ENCODE measurements at regions not wholly inside any gene's neighbourhood (a gene's known extent, or its start where the extent isn't known, plus 50 kb on each side); places are given as distances from the start of the nearest gene placed in this dataset.

DNA sequence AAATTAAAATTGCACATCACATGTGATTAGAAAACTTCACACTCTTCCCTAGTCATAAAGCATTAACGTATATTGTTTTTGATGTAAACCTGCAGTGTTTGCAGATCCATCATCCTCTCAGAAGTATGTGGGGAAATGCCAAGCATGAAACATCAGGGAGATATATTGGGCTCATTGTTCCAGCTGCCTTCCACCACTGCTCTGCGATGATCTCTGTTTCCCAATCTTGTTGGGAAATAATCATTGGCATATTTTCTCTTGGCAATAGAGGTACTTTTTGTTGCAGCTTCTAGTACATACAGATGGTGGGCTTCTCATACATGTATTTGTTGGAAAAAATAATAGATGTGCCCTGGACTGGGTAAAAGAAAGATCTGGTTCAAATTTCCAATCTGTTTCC, 466.3 kb upstream of the HS3ST1 start:
- intact Hi-C loops (cut with DNase I), result no loop called here
- TF ChIP-seq, protein P1, sequence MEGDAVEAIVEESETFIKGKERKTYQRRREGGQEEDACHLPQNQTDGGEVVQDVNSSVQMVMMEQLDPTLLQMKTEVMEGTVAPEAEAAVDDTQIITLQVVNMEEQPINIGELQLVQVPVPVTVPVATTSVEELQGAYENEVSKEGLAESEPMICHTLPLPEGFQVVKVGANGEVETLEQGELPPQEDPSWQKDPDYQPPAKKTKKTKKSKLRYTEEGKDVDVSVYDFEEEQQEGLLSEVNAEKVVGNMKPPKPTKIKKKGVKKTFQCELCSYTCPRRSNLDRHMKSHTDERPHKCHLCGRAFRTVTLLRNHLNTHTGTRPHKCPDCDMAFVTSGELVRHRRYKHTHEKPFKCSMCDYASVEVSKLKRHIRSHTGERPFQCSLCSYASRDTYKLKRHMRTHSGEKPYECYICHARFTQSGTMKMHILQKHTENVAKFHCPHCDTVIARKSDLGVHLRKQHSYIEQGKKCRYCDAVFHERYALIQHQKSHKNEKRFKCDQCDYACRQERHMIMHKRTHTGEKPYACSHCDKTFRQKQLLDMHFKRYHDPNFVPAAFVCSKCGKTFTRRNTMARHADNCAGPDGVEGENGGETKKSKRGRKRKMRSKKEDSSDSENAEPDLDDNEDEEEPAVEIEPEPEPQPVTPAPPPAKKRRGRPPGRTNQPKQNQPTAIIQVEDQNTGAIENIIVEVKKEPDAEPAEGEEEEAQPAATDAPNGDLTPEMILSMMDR (IDR thresholded peaks at IDR 0.05), result no peak
- WGBS, 3 donors, result 41 to 88% (median 71%) methylated on average over 2 of the region's 2 CpGs
- Histone ChIP-seq H3K4me3 (no peak overlapping the region), H3K9me3 (no peaks in the 10 kb centered on the region), H3K27me3 (ENCODE audit: insufficient read depth in 3 of 3, low read length in 2 of 3) (no peaks in the 10 kb centered on the region), H3K4me1 (no peaks in the 10 kb centered on the region), H3K27ac (no peak overlapping the region), H3K36me3 (ENCODE audit: insufficient read depth in 1 of 2, low read depth in 1 of 2) (no peaks in the 10 kb centered on the region)
- DNase-seq (no peak), ATAC-seq (no peak)

DNA sequence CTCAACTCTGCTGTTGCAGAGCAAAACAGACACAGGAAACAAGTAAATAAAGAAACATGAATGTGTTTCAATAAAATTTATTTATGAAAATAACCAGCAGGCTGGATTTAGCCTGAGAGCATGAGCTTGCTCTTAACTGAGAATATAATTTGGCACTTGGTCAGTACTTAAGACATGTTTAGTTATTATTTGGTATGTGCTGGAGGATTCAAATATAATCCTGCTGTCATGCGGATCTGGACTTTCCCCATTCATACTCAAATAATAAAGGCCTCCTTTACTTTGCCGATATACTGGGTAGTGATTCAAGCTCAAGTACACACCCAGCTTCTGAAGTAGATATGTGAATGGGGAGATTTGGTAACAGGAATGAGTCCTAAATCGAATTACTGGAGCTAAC, 465.5 kb upstream of the HS3ST1 start:
- TF ChIP-seq, protein P1 (IDR thresholded peaks at IDR 0.05), result no peak
- Histone ChIP-seq H3K36me3 (ENCODE audit: insufficient read depth in 1 of 2, low read depth in 1 of 2) (no peaks in the 10 kb centered on the region), H3K4me3 (no peak overlapping the region), H3K27me3 (ENCODE audit: insufficient read depth in 3 of 3, low read length in 2 of 3) (no peaks in the 10 kb centered on the region), H3K4me1 (no peaks in the 10 kb centered on the region), H3K27ac (no peak overlapping the region), H3K9me3 (no peaks in the 10 kb centered on the region)
- no peak for DNase-seq
- 76 to 84% (median 81%) methylated on average over 3 of the region's 3 CpGs for WGBS, 3 donors
- ATAC-seq, result no peak
- intact Hi-C loops (cut with DNase I), result no loop called here

DNA sequence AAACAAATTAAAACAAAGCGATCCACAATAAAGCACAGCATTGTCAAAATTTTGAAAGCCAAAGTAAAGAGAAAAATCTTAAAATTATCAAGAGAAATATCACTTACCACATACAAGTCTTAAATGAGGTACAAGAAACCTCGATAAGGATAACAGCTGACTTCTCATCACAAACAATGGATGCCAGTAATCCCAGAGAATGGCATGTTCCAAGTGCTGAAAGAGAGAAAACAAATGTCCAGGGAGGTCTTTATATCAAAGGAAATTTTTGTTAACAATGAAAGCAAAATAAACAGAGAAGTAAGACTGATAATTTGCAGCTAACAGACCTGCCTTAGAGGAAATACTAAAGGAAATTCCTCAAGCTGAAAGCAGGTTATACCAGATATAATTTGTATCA, 460.4 kb upstream of the HS3ST1 start:
- H3K36me3 ChIP-seq (ENCODE audit: insufficient read depth in 1 of 2, low read depth in 1 of 2), result no peaks in the 10 kb centered on the region
- no peaks in the 10 kb centered on the region for H3K4me1 ChIP-seq
- TF ChIP-seq, protein P1 (IDR thresholded peaks at IDR 0.05), result no peak
- no peaks in the 10 kb centered on the region for H3K9me3 ChIP-seq
- H3K27ac ChIP-seq, result no peak overlapping the region
- 71 to 84% (median 76%) methylated on average over 2 of the region's 2 CpGs for WGBS, 3 donors
- ATAC-seq (no peak), DNase-seq (no peak)
- intact Hi-C loops (cut with DNase I), result no loop called here
- no peak overlapping the region for H3K4me3 ChIP-seq
- no peaks in the 10 kb centered on the region for H3K27me3 ChIP-seq (ENCODE audit: insufficient read depth in 3 of 3, low read length in 2 of 3)

DNA sequence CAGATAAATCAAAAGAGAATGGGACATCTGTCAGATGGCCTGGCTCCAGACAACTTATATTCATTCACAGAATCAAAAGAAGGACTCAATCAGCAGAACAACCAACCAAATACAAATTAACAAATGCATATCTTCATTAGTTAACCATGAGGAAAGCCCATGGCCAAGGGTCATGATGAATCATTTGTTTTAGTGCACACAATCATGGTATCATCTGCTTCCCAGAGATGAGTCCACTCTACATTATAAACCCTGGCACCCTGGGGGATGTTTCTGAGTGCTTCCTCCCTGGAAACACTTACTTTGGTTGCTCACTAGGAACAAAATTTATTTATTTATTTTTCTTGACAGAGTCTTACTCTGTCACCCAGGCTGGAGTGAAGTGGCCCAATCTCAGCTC, 453.3 kb upstream of the HS3ST1 start:
- intact Hi-C loops (cut with DNase I), result no loop called here
- Histone ChIP-seq H3K4me1 (no peaks in the 10 kb centered on the region), H3K36me3 (ENCODE audit: insufficient read depth in 1 of 2, low read depth in 1 of 2) (no peaks in the 10 kb centered on the region), H3K27ac (no peak overlapping the region), H3K9me3 (no peaks in the 10 kb centered on the region), H3K4me3 (no peak overlapping the region), H3K27me3 (ENCODE audit: insufficient read depth in 3 of 3, low read length in 2 of 3) (no peaks in the 10 kb centered on the region)
- DNase-seq (no peak), ATAC-seq (no peak)
- TF ChIP-seq, protein P1 (IDR thresholded peaks at IDR 0.05), result no peak

DNA sequence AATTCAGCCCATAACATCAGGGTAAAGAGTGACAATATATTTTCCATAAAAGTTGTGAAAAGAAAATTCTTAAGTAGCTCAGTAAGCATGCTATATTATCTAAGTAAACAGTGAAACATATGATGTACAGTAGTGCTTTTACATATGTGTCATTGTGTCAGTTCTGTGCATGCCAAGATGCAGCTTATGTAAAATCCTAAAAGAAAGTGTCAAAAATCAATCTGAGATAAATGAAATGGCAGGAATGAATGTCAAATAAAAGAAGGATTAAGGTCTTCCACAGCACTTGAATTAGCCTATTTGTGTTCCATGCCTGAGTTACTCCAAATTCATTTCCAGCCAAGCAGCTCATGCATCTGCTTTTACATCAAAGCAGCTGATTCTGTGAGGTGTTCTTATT, 452.7 kb upstream of the HS3ST1 start:
- DNase-seq (no peak), ATAC-seq (no peak)
- intact Hi-C loops (cut with DNase I), result no loop called here
- Histone ChIP-seq H3K27me3 (ENCODE audit: insufficient read depth in 3 of 3, low read length in 2 of 3) (no peaks in the 10 kb centered on the region), H3K9me3 (peaks cover 1% of the 10 kb centered on the region), H3K27ac (no peak overlapping the region), H3K36me3 (ENCODE audit: insufficient read depth in 1 of 2, low read depth in 1 of 2) (no peaks in the 10 kb centered on the region), H3K4me3 (no peak overlapping the region), H3K4me1 (no peaks in the 10 kb centered on the region)
- TF ChIP-seq, protein P1 (IDR thresholded peaks at IDR 0.05), result no peak
